ENCODE measurements at regions not wholly inside any gene's neighbourhood (a gene's known extent, or its start where the extent isn't known, plus 50 kb on each side); places are given as distances from the start of the nearest gene placed in this dataset.

GRCh38 chr4:110886856-110887255, 264.0 kb upstream of the PITX2 start (continued):
- TF ChIP-seq, protein P1, sequence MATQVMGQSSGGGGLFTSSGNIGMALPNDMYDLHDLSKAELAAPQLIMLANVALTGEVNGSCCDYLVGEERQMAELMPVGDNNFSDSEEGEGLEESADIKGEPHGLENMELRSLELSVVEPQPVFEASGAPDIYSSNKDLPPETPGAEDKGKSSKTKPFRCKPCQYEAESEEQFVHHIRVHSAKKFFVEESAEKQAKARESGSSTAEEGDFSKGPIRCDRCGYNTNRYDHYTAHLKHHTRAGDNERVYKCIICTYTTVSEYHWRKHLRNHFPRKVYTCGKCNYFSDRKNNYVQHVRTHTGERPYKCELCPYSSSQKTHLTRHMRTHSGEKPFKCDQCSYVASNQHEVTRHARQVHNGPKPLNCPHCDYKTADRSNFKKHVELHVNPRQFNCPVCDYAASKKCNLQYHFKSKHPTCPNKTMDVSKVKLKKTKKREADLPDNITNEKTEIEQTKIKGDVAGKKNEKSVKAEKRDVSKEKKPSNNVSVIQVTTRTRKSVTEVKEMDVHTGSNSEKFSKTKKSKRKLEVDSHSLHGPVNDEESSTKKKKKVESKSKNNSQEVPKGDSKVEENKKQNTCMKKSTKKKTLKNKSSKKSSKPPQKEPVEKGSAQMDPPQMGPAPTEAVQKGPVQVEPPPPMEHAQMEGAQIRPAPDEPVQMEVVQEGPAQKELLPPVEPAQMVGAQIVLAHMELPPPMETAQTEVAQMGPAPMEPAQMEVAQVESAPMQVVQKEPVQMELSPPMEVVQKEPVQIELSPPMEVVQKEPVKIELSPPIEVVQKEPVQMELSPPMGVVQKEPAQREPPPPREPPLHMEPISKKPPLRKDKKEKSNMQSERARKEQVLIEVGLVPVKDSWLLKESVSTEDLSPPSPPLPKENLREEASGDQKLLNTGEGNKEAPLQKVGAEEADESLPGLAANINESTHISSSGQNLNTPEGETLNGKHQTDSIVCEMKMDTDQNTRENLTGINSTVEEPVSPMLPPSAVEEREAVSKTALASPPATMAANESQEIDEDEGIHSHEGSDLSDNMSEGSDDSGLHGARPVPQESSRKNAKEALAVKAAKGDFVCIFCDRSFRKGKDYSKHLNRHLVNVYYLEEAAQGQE (IDR thresholded peaks at IDR 0.05; ENCODE audit: low read depth, low read length) = no peak
- TF ChIP-seq TCF12 (IDR thresholded peaks at IDR 0.05; ENCODE audit: low read depth, low read length) (no peak), BHLHE40 (IDR thresholded peaks at IDR 0.05; ENCODE audit: borderline replicate concordance in 1 of 2, low read depth in 2 of 2, low read length in 1 of 2) (no peak), EZH2 (IDR thresholded peaks at IDR 0.05; ENCODE audit: borderline replicate concordance, control insufficient read depth, low read depth, low read length) (no peak)

- TF ChIP-seq, protein P2, sequence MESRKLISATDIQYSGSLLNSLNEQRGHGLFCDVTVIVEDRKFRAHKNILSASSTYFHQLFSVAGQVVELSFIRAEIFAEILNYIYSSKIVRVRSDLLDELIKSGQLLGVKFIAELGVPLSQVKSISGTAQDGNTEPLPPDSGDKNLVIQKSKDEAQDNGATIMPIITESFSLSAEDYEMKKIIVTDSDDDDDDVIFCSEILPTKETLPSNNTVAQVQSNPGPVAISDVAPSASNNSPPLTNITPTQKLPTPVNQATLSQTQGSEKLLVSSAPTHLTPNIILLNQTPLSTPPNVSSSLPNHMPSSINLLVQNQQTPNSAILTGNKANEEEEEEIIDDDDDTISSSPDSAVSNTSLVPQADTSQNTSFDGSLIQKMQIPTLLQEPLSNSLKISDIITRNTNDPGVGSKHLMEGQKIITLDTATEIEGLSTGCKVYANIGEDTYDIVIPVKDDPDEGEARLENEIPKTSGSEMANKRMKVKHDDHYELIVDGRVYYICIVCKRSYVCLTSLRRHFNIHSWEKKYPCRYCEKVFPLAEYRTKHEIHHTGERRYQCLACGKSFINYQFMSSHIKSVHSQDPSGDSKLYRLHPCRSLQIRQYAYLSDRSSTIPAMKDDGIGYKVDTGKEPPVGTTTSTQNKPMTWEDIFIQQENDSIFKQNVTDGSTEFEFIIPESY (IDR thresholded peaks at IDR 0.05) = no peak
- TF ChIP-seq POLR2AphosphoS2 (IDR thresholded peaks at IDR 0.05; ENCODE audit: low read depth, low read length) (no peak), STAT1 (conservative IDR thresholded peaks at IDR 0.05) (no peak)
- intact Hi-C loops (cut with micrococcal nuclease; ENCODE audit: unreplicated experiment) (no loop called here), in situ Hi-C loops (cut with MboI) (no loop called here)
- H4K20me1 ChIP-seq (ENCODE audit: control insufficient read depth, insufficient read depth) = no peaks in the 10 kb centered on the region
- BruUV-seq (replicated peaks) = no TSS peak
- no peaks in the 10 kb centered on the region for H3K79me2 ChIP-seq (ENCODE audit: control insufficient read depth, insufficient read depth, low read length)
- ChIA-PET RAD21 (ENCODE audit: unreplicated experiment) (no interaction called here), POLR2A (no interaction called here), SMC1A (ENCODE audit: uncharacterized antibody, unreplicated experiment) (no interaction called here), CTCF (no interaction called here)
- no peak overlapping the region for H3K4me2 ChIP-seq (ENCODE audit: control insufficient read depth, insufficient read depth)
- no peaks in the 10 kb centered on the region for H3K27me3 ChIP-seq (replicated peaks in 1 of 2; ENCODE audit: control insufficient read depth in 2 of 2, insufficient read depth in 2 of 2, low read length in 1 of 2)
- no peaks in the 10 kb centered on the region for H3K4me1 ChIP-seq (ENCODE audit: control insufficient read depth, insufficient read depth, low read length)
- H3K27ac ChIP-seq (ENCODE audit: control insufficient read depth, insufficient read depth) = no peak overlapping the region
- no peaks in the 10 kb centered on the region for H3K36me3 ChIP-seq (ENCODE audit: control insufficient read depth in 2 of 2, insufficient read depth in 2 of 2, low read length in 1 of 2)
- DNase-seq (ENCODE audit: low read depth, low spot score) (no peak), ATAC-seq (no peak), FAIRE-seq (no peak)
- no peak overlapping the region for H2AFZ ChIP-seq (ENCODE audit: control insufficient read depth, low read depth, low read length)
- no peak overlapping the region for H3K9ac ChIP-seq (ENCODE audit: control insufficient read depth, insufficient read depth, low read length)
- no peaks in the 10 kb centered on the region for H3K9me3 ChIP-seq (replicated peaks; ENCODE audit: control insufficient read depth, insufficient read depth, low read length)
- WGBS (ENCODE audit: insufficient coverage, insufficient replicate concordance, low lambda C conversion rate, missing lambda C conversion rate) = 0% methylated on average over 5 of the region's 5 CpGs
- no peak overlapping the region for H3K4me3 ChIP-seq
Measured at GRCh38 chr4:110897784-110898183, 274.9 kb upstream of the PITX2 start.
